ENCODE measurements at regions not wholly inside any gene's neighbourhood (a gene's known extent, or its start where the extent isn't known, plus 50 kb on each side); places are given as distances from the start of the nearest gene placed in this dataset.

GRCh38 chr4:180967936-180968335, 1275.3 kb upstream of the TENM3 start:
- no peaks in the 10 kb centered on the region for H3K27me3 ChIP-seq (ENCODE audit: control insufficient read depth, insufficient read depth, low read length)
- no peaks in the 10 kb centered on the region for H3K4me1 ChIP-seq (ENCODE audit: control insufficient read depth, insufficient read depth, low read length)
- no peaks in the 10 kb centered on the region for H3K9me3 ChIP-seq (replicated peaks; ENCODE audit: low read length)
- no peak overlapping the region for H3K4me2 ChIP-seq (ENCODE audit: low read length)
- no peak overlapping the region for H3K4me3 ChIP-seq (ENCODE audit: low read length)
- no peak overlapping the region for H3K9ac ChIP-seq (ENCODE audit: low read depth, low read length)
- no peaks in the 10 kb centered on the region for H3K36me3 ChIP-seq (ENCODE audit: insufficient read depth, low read length)

- Histone ChIP-seq H3K9ac (ENCODE audit: low read depth, low read length) (no peak overlapping the region), H3K27me3 (ENCODE audit: control insufficient read depth, insufficient read depth, low read length) (no peaks in the 10 kb centered on the region), H3K36me3 (ENCODE audit: insufficient read depth, low read length) (no peaks in the 10 kb centered on the region), H3K4me2 (ENCODE audit: low read length) (no peak overlapping the region), H3K4me1 (ENCODE audit: control insufficient read depth, insufficient read depth, low read length) (no peaks in the 10 kb centered on the region), H3K9me3 (replicated peaks; ENCODE audit: low read length) (no peaks in the 10 kb centered on the region), H3K4me3 (ENCODE audit: low read length) (no peak overlapping the region)
Observed at GRCh38 chr4:180973894-180974293, 1269.3 kb upstream of the TENM3 start.

GRCh38 chr4:180990931-180991330, 1252.3 kb upstream of the TENM3 start:
- Histone ChIP-seq H3K9ac (ENCODE audit: low read depth, low read length) (no peak overlapping the region), H3K27me3 (ENCODE audit: control insufficient read depth, insufficient read depth, low read length) (no peaks in the 10 kb centered on the region), H3K4me1 (ENCODE audit: control insufficient read depth, insufficient read depth, low read length) (no peaks in the 10 kb centered on the region), H3K4me3 (ENCODE audit: low read length) (no peak overlapping the region), H3K4me2 (ENCODE audit: low read length) (no peak overlapping the region), H3K9me3 (replicated peaks; ENCODE audit: low read length) (no peaks in the 10 kb centered on the region), H3K36me3 (ENCODE audit: insufficient read depth, low read length) (no peaks in the 10 kb centered on the region)

- H3K9ac ChIP-seq (ENCODE audit: low read depth, low read length) = no peak overlapping the region
- no peaks in the 10 kb centered on the region for H3K27me3 ChIP-seq (ENCODE audit: control insufficient read depth, insufficient read depth, low read length)
- H3K9me3 ChIP-seq (replicated peaks; ENCODE audit: low read length) = no peaks in the 10 kb centered on the region
- no peaks in the 10 kb centered on the region for H3K36me3 ChIP-seq (ENCODE audit: insufficient read depth, low read length)
- H3K4me3 ChIP-seq (ENCODE audit: low read length) = no peak overlapping the region
- no peaks in the 10 kb centered on the region for H3K4me1 ChIP-seq (ENCODE audit: control insufficient read depth, insufficient read depth, low read length)
- H3K4me2 ChIP-seq (ENCODE audit: low read length) = no peak overlapping the region
Observed at GRCh38 chr4:180993244-180993836, 1249.9 kb upstream of the TENM3 start.

GRCh38 chr4:180994722-180995121, 1248.5 kb upstream of the TENM3 start:
- Histone ChIP-seq H3K27me3 (ENCODE audit: control insufficient read depth, insufficient read depth, low read length) (no peaks in the 10 kb centered on the region), H3K9me3 (replicated peaks; ENCODE audit: low read length) (no peaks in the 10 kb centered on the region), H3K4me2 (ENCODE audit: low read length) (no peak overlapping the region), H3K9ac (ENCODE audit: low read depth, low read length) (no peak overlapping the region), H3K4me1 (ENCODE audit: control insufficient read depth, insufficient read depth, low read length) (no peaks in the 10 kb centered on the region), H3K36me3 (ENCODE audit: insufficient read depth, low read length) (no peaks in the 10 kb centered on the region), H3K4me3 (ENCODE audit: low read length) (no peak overlapping the region)

GRCh38 chr4:180999217-180999616, 1244.0 kb upstream of the TENM3 start:
- no peak overlapping the region for H3K4me2 ChIP-seq (ENCODE audit: low read length)
- no peaks in the 10 kb centered on the region for H3K4me1 ChIP-seq (ENCODE audit: control insufficient read depth, insufficient read depth, low read length)
- no peak overlapping the region for H3K4me3 ChIP-seq (ENCODE audit: low read length)
- no peaks in the 10 kb centered on the region for H3K9me3 ChIP-seq (replicated peaks; ENCODE audit: low read length)
- no peaks in the 10 kb centered on the region for H3K27me3 ChIP-seq (ENCODE audit: control insufficient read depth, insufficient read depth, low read length)
- no peaks in the 10 kb centered on the region for H3K36me3 ChIP-seq (ENCODE audit: insufficient read depth, low read length)
- H3K9ac ChIP-seq (ENCODE audit: low read depth, low read length) = no peak overlapping the region

GRCh38 chr4:181004056-181004455, 1239.1 kb upstream of the TENM3 start:
- peaks cover 5% of the 10 kb centered on the region for H3K4me1 ChIP-seq (ENCODE audit: control insufficient read depth, insufficient read depth, low read length)
- no peak overlapping the region for H3K9ac ChIP-seq (ENCODE audit: low read depth, low read length)
- H3K4me3 ChIP-seq (ENCODE audit: low read length) = no peak overlapping the region

GRCh38 chr4:181006499-181007260, 1236.5 kb upstream of the TENM3 start:
- Histone ChIP-seq H3K4me3 (ENCODE audit: low read length) (no peak overlapping the region), H3K27me3 (ENCODE audit: control insufficient read depth, insufficient read depth, low read length) (no peaks in the 10 kb centered on the region), H3K9ac (ENCODE audit: low read depth, low read length) (no peak overlapping the region)

More at GRCh38 chr4:181004056-181004455, 1239.1 kb upstream of the TENM3 start:
- no peaks in the 10 kb centered on the region for H3K27me3 ChIP-seq (ENCODE audit: control insufficient read depth, insufficient read depth, low read length)
- H3K9me3 ChIP-seq (replicated peaks; ENCODE audit: low read length) = no peaks in the 10 kb centered on the region
- H3K36me3 ChIP-seq (ENCODE audit: insufficient read depth, low read length) = no peaks in the 10 kb centered on the region
- H3K4me2 ChIP-seq (ENCODE audit: low read length) = no peak overlapping the region

GRCh38 chr4:181007751-181008150, 1235.5 kb upstream of the TENM3 start:
- no peak overlapping the region for H3K4me3 ChIP-seq (ENCODE audit: low read length)
- H3K9me3 ChIP-seq (replicated peaks; ENCODE audit: low read length) = no peaks in the 10 kb centered on the region
- no peaks in the 10 kb centered on the region for H3K36me3 ChIP-seq (ENCODE audit: insufficient read depth, low read length)
- H3K27me3 ChIP-seq (ENCODE audit: control insufficient read depth, insufficient read depth, low read length) = no peaks in the 10 kb centered on the region
- H3K4me2 ChIP-seq (ENCODE audit: low read length) = peak overlapping the region; percentile 53
- peaks cover 5% of the 10 kb centered on the region for H3K4me1 ChIP-seq (ENCODE audit: control insufficient read depth, insufficient read depth, low read length)
- no peak overlapping the region for H3K9ac ChIP-seq (ENCODE audit: low read depth, low read length)

More at GRCh38 chr4:181006499-181007260, 1236.5 kb upstream of the TENM3 start:
- Histone ChIP-seq H3K9me3 (replicated peaks; ENCODE audit: low read length) (no peaks in the 10 kb centered on the region), H3K4me2 (ENCODE audit: low read length) (peak overlapping the region; percentile 53), H3K4me1 (ENCODE audit: control insufficient read depth, insufficient read depth, low read length) (peaks cover 5% of the 10 kb centered on the region), H3K36me3 (ENCODE audit: insufficient read depth, low read length) (no peaks in the 10 kb centered on the region)

- no peaks in the 10 kb centered on the region for H3K27me3 ChIP-seq (ENCODE audit: control insufficient read depth, insufficient read depth, low read length)
- H3K4me2 ChIP-seq (ENCODE audit: low read length) = peak overlapping the region; percentile 53
- H3K4me1 ChIP-seq (ENCODE audit: control insufficient read depth, insufficient read depth, low read length) = peaks cover 5% of the 10 kb centered on the region
- no peak overlapping the region for H3K4me3 ChIP-seq (ENCODE audit: low read length)
- no peak overlapping the region for H3K9ac ChIP-seq (ENCODE audit: low read depth, low read length)
- H3K9me3 ChIP-seq (replicated peaks; ENCODE audit: low read length) = no peaks in the 10 kb centered on the region
- H3K36me3 ChIP-seq (ENCODE audit: insufficient read depth, low read length) = no peaks in the 10 kb centered on the region
Observed at GRCh38 chr4:181008164-181008563, 1235.0 kb upstream of the TENM3 start.

- Histone ChIP-seq H3K27me3 (ENCODE audit: control insufficient read depth, insufficient read depth, low read length) (no peaks in the 10 kb centered on the region), H3K4me3 (ENCODE audit: low read length) (no peak overlapping the region), H3K36me3 (ENCODE audit: insufficient read depth, low read length) (no peaks in the 10 kb centered on the region), H3K4me1 (ENCODE audit: control insufficient read depth, insufficient read depth, low read length) (no peaks in the 10 kb centered on the region), H3K9me3 (replicated peaks; ENCODE audit: low read length) (no peaks in the 10 kb centered on the region), H3K9ac (ENCODE audit: low read depth, low read length) (no peak overlapping the region), H3K4me2 (ENCODE audit: low read length) (no peak overlapping the region)
Observed at GRCh38 chr4:181013162-181013561, 1230.0 kb upstream of the TENM3 start.

GRCh38 chr4:181017038-181017437, 1226.2 kb upstream of the TENM3 start:
- Histone ChIP-seq H3K4me3 (ENCODE audit: low read length) (no peak overlapping the region), H3K9me3 (replicated peaks; ENCODE audit: low read length) (no peaks in the 10 kb centered on the region), H3K9ac (ENCODE audit: low read depth, low read length) (no peak overlapping the region), H3K4me2 (ENCODE audit: low read length) (no peak overlapping the region), H3K36me3 (ENCODE audit: insufficient read depth, low read length) (no peaks in the 10 kb centered on the region), H3K4me1 (ENCODE audit: control insufficient read depth, insufficient read depth, low read length) (no peaks in the 10 kb centered on the region), H3K27me3 (ENCODE audit: control insufficient read depth, insufficient read depth, low read length) (no peaks in the 10 kb centered on the region)
